SK-N-SH (cell line): ENCODE measurements at regions not wholly inside any gene's neighbourhood (a gene's known extent, or its start where the extent isn't known, plus 50 kb on each side); places are given as distances from the start of the nearest gene placed in this dataset.

ENCODE experiments used
- CTCF ChIA-PET: fragments of 300-600, 350-600 bp; formaldehyde crosslinking; extraction: SDS; loops from one replicate; lab custom pipeline; 2021; lab: Yijun Ruan, JAX
- POLR2A ChIA-PET: fragments of 350-600 bp; sonication (Branson Sonifier 250); formaldehyde crosslinking; extraction: SDS; loops from one replicate; lab custom pipeline; 2020; ENCODE audit warnings: antibody characterized with exemption, inconsistent platforms; lab: Yijun Ruan, JAX
- DNase-seq: peaks from one replicate; pipeline ENCODE4 v3.0.0; 2012
- H2AFZ ChIP-seq: fragments of 200-600 bp; sonication (generic); 2 replicates; pipeline ENCODE4 v1.8.1; 2016; ENCODE audit warnings: antibody characterized with exemption, mild to moderate bottlenecking, low read depth
- H3F3A ChIP-seq: fragments of 200-600 bp; sonication (generic); replicated peaks from 2 replicates; pipeline ENCODE3; 2016; ENCODE audit warnings: antibody characterized with exemption, mild to moderate bottlenecking; ENCODE audit not compliant: insufficient read depth
- H3K27ac ChIP-seq, 2 experiments: fragments of 200-500 bp in 1 of 2; fragments of 200-600 bp in 1 of 2; sonication (Bioruptor generic) in 1 of 2; sonication (generic), shearing (Covaris generic) in 1 of 2; 2 replicates each; pipeline versions ENCODE4 v1.5.1 to v1.6.1; 2014 to 2016; ENCODE audit warnings: low read depth in 2 of 2, inconsistent platforms in 1 of 2, low read length in 1 of 2, mild to moderate bottlenecking in 1 of 2, mixed read lengths in 1 of 2
- H3K27me3 ChIP-seq: fragments of 200-600 bp; sonication (generic), shearing (Covaris generic); 2 replicates; pipeline ENCODE4 v1.6.1; 2016; ENCODE audit warnings: mixed run types; ENCODE audit not compliant: insufficient read depth
- H3K36me3 ChIP-seq, 2 experiments: fragments of 200-500 bp in 1 of 2; fragments of 200-600 bp in 1 of 2; sonication (Bioruptor generic) in 1 of 2; sonication (generic) in 1 of 2; replicated peaks in 1 of 2; 2 replicates each; pipeline versions ENCODE3 to v1.5.1; 2014 to 2016; ENCODE audit warnings: low read length in 1 of 2, mild to moderate bottlenecking in 1 of 2; ENCODE audit not compliant: insufficient read depth in 2 of 2, control insufficient read depth in 1 of 2
- H3K4me1 ChIP-seq, 2 experiments: fragments of 200-500 bp in 1 of 2; fragments of 200-600 bp in 1 of 2; sonication (Bioruptor generic) in 1 of 2; sonication (generic), shearing (Covaris generic) in 1 of 2; 2 replicates each; pipeline versions ENCODE4 v1.5.1 to v1.6.1; 2014 to 2016; ENCODE audit warnings: low read depth in 1 of 2, low read length in 1 of 2, mixed run types in 1 of 2; ENCODE audit not compliant: insufficient read depth in 2 of 2, control insufficient read depth in 1 of 2
- H3K4me2 ChIP-seq: fragments of 200-600 bp; sonication (generic), shearing (Covaris generic); 2 replicates; pipeline ENCODE4 v1.6.1; 2017; ENCODE audit warnings: mixed run types
- H3K4me3 ChIP-seq, 2 experiments: fragments of 200-500 bp in 1 of 2; fragments of 200-600 bp in 1 of 2; sonication (Bioruptor generic) in 1 of 2; sonication (generic), shearing (Covaris generic) in 1 of 2; 2 replicates each; pipeline versions ENCODE4 v1.5.1 to v1.8.1; 2014 to 2016; ENCODE audit warnings: low read depth in 2 of 2, inconsistent platforms in 1 of 2, low read length in 1 of 2, mild to moderate bottlenecking in 1 of 2, mixed read lengths in 1 of 2, moderate library complexity in 1 of 2
- H3K79me2 ChIP-seq: fragments of 200-600 bp; sonication (generic); 2 replicates; pipeline ENCODE4 v1.8.1; 2017; ENCODE audit warnings: mild to moderate bottlenecking; ENCODE audit not compliant: insufficient read depth
- H3K9ac ChIP-seq: fragments of 200-600 bp; sonication (generic); 2 replicates; pipeline ENCODE4 v1.6.1; 2017; ENCODE audit warnings: mixed run types
- H3K9me2 ChIP-seq: fragments of 200-600 bp; sonication (generic); 2 replicates; pipeline ENCODE4 v1.6.1; 2017; ENCODE audit warnings: mixed run types
- H3K9me3 ChIP-seq: fragments of 200-600 bp; sonication (generic); 2 replicates; pipeline ENCODE4 v1.6.1; 2017; ENCODE audit warnings: mixed run types, mild to moderate bottlenecking, moderate library complexity
- H4K20me1 ChIP-seq: fragments of 200-600 bp; sonication (generic); 2 replicates; pipeline ENCODE4 v1.6.1; 2017; ENCODE audit warnings: mild to moderate bottlenecking, mixed run types; ENCODE audit not compliant: insufficient read depth
- CHD2 ChIP-seq: fragments of 150-350 bp; IDR thresholded peaks from 2 replicates; pipeline ENCODE4 v1.6.1; 2018; ENCODE audit warnings: low read length; ENCODE audit not compliant: partially characterized antibody
- ELF1 ChIP-seq: IDR thresholded peaks from 2 replicates; pipeline ENCODE4 v1.4.0; 2012
- EP300 ChIP-seq, 2 experiments: IDR thresholded peaks; 2 replicates each; pipeline versions ENCODE4 v1.4.0 to v1.6.1; 2012; ENCODE audit warnings: borderline replicate concordance in 1 of 2, low read depth in 1 of 2, low read length in 1 of 2
- EZH2phosphoT487 ChIP-seq: fragments of 200-600 bp; sonication (generic); IDR thresholded peaks from 2 replicates; pipeline ENCODE4 v1.6.1; 2017; ENCODE audit warnings: low read depth, mixed run types, mild to moderate bottlenecking, antibody characterized with exemption, moderate library complexity, borderline replicate concordance
- FOXM1 ChIP-seq: IDR thresholded peaks from 2 replicates; pipeline ENCODE4 v1.4.0; 2012; ENCODE audit warnings: low read depth, mild to moderate bottlenecking
- GABPA ChIP-seq: IDR thresholded peaks from 2 replicates; pipeline ENCODE4 v1.4.0; 2012; ENCODE audit warnings: low read depth, mild to moderate bottlenecking
- GATA2 ChIP-seq: sonication (generic); formaldehyde crosslinking; IDR thresholded peaks from 2 replicates; pipeline ENCODE4 v1.5.0; 2020; ENCODE audit warnings: mild to moderate bottlenecking, missing genetic modification reagents
- NFIC ChIP-seq: IDR thresholded peaks from 2 replicates; pipeline ENCODE4 v1.4.0; 2012; ENCODE audit warnings: borderline replicate concordance
- POLR2AphosphoS5 ChIP-seq: IDR thresholded peaks from 2 replicates; pipeline ENCODE4 v1.6.1; 2012; ENCODE audit warnings: low read depth, low read length
- RCOR1 ChIP-seq: fragments of 150-350 bp; IDR thresholded peaks from 2 replicates; pipeline ENCODE4 v1.6.1; 2017; ENCODE audit warnings: antibody characterized with exemption, low read length
- RFX5 ChIP-seq: IDR thresholded peaks from 2 replicates; pipeline ENCODE4 v1.6.1; 2012; ENCODE audit warnings: mild to moderate bottlenecking, improper control_type of control experiment, low read length
- TCF12 ChIP-seq: IDR thresholded peaks from 2 replicates; pipeline ENCODE4 v1.4.0; 2012
- WGBS: methylation state at CpG from one replicate; pipeline ENCODE4 v1.1.6; 2017; ENCODE audit warnings: low lambda C conversion rate; 5-methylcytosine and 5-hydroxymethylcytosine counted together
- TF ChIP-seq, protein P1 (sequence below): IDR thresholded peaks from 2 replicates; pipeline ENCODE4; 2012
- TF ChIP-seq, protein P2 (sequence below): IDR thresholded peaks from 2 replicates; pipeline ENCODE4 v1.4.0; 2012; ENCODE audit warnings: low read depth, borderline replicate concordance
- TF ChIP-seq, protein P3 (sequence below): IDR thresholded peaks from 2 replicates; pipeline ENCODE4 v1.6.1; 2012; ENCODE audit warnings: mild to moderate bottlenecking, low read depth, low read length, moderate library complexity

DNA sequence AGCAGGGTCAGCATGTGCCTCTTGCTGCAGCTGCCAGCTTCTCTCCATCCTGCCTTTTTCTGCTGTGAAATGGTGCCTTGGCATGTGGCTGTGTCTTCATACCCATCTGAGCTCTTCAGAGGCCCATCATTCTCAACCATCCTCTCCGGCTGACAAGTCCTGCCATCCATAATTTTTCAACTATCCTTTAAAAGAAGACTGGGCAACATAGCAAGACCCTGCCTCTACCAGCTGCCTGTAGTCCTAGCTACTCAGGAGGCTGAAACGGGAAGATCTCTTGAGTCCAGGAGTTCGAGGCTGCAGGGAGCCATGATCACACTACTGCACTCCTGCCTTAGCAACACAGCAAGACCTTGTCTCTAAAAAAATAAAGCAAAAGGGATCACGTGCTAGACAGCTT, 64.2 kb upstream of the TTC29 start:
- Histone ChIP-seq H3K27ac (no peak overlapping the region), H3K4me2 (no peak overlapping the region), H3K79me2 (no peaks in the 10 kb centered on the region), H3F3A (no peaks in the 10 kb centered on the region), H4K20me1 (no peaks in the 10 kb centered on the region), H3K27me3 (no peaks in the 10 kb centered on the region; the same call in 1 of the 2 replicates), H3K9ac (no peak overlapping the region), H3K9me2 (no peaks in the 10 kb centered on the region), H3K36me3 (no peaks in the 10 kb centered on the region)
- ChIA-PET POLR2A (no interaction called here), CTCF (interaction anchor here (1.0 to 3.6 kb wide), 2 partner anchors 9 to 87 kb away, joined by 3 to 18 read pairs; no protein-coding TSS in a partner anchor)
- DNase-seq: no peak
- 34% methylated on average over 4 of the region's 4 CpGs for WGBS
- no peak for TF ChIP-seq NFIC
- TF ChIP-seq GABPA: no peak
- no peak for TF ChIP-seq TCF12
- no peak for TF ChIP-seq POLR2AphosphoS5
- no peak for TF ChIP-seq RCOR1
- no peak for TF ChIP-seq EZH2phosphoT487
- no peak for TF ChIP-seq RFX5
- no peak for TF ChIP-seq GATA2 (CRISPR knock-in tag)
- TF ChIP-seq, all 33 proteins: peak for 0
- Histone ChIP-seq H3K9me3 (no peaks in the 10 kb centered on the region), H3K4me1 (no peaks in the 10 kb centered on the region; a peak in 1 of 4 replicates), H2AFZ (no peak overlapping the region), H3K4me3 (no peak overlapping the region)

DNA sequence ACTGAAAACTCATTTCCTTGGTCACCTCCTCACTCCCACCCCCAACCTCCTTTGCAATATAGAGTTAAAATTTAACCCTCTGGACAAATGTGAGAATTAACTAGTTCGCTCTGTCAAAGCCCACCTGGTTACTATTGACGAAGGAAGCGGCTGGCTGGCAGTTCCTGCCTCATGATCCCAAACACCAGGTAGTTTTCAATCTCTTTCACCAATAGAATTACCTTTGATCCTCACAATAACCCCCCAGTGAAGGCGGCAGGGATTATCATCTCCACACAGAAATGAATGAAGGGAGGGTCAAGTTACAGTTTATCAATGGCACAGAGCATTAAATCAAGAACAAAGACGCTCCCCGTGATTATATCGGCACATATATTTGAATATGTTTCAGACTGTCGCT, 65.7 kb upstream of the TTC29 start:
- CTCF ChIA-PET: interaction anchor here (2.5 to 3.6 kb wide), 2 partner anchors 8 to 86 kb away, joined by 14 to 18 read pairs; no protein-coding TSS in a partner anchor
- no peaks in the 10 kb centered on the region; the same call in 1 of the 2 replicates for H3K27me3 ChIP-seq
- no peak for DNase-seq
- no peaks in the 10 kb centered on the region for H4K20me1 ChIP-seq
- 75% methylated on average over 8 of the region's 8 CpGs for whole genome bisulfite sequencing
- H2AFZ ChIP-seq: no peak overlapping the region
- no peaks in the 10 kb centered on the region for H3K9me2 ChIP-seq
- H3K4me1 ChIP-seq: no peaks in the 10 kb centered on the region; a peak in 2 of 4 replicates
- no peaks in the 10 kb centered on the region for H3K79me2 ChIP-seq
- POLR2A ChIA-PET: no interaction called here
- H3F3A ChIP-seq: no peaks in the 10 kb centered on the region
- H3K27ac ChIP-seq: no peak overlapping the region
- no peaks in the 10 kb centered on the region for H3K36me3 ChIP-seq
- no peaks in the 10 kb centered on the region for H3K9me3 ChIP-seq
- no peak for TF ChIP-seq CHD2
- TF ChIP-seq FOXM1: no peak
- TF ChIP-seq, protein P1, sequence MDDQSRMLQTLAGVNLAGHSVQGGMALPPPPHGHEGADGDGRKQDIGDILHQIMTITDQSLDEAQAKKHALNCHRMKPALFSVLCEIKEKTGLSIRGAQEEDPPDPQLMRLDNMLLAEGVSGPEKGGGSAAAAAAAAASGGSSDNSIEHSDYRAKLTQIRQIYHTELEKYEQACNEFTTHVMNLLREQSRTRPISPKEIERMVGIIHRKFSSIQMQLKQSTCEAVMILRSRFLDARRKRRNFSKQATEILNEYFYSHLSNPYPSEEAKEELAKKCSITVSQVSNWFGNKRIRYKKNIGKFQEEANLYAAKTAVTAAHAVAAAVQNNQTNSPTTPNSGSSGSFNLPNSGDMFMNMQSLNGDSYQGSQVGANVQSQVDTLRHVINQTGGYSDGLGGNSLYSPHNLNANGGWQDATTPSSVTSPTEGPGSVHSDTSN: no peak
- TF ChIP-seq RCOR1: no peak
- no peak for TF ChIP-seq RFX5
- TF ChIP-seq, protein P2, sequence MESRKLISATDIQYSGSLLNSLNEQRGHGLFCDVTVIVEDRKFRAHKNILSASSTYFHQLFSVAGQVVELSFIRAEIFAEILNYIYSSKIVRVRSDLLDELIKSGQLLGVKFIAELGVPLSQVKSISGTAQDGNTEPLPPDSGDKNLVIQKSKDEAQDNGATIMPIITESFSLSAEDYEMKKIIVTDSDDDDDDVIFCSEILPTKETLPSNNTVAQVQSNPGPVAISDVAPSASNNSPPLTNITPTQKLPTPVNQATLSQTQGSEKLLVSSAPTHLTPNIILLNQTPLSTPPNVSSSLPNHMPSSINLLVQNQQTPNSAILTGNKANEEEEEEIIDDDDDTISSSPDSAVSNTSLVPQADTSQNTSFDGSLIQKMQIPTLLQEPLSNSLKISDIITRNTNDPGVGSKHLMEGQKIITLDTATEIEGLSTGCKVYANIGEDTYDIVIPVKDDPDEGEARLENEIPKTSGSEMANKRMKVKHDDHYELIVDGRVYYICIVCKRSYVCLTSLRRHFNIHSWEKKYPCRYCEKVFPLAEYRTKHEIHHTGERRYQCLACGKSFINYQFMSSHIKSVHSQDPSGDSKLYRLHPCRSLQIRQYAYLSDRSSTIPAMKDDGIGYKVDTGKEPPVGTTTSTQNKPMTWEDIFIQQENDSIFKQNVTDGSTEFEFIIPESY: no peak
- no peak for TF ChIP-seq ELF1
- TF ChIP-seq EP300 (IDR thresholded peaks at IDR 0.05; ENCODE audit: borderline replicate concordance in 1 of 2, low read depth in 1 of 2, low read length in 1 of 2): no peak
- TF ChIP-seq TCF12: no peak
- no peak for TF ChIP-seq POLR2AphosphoS5
- TF ChIP-seq, protein P3, sequence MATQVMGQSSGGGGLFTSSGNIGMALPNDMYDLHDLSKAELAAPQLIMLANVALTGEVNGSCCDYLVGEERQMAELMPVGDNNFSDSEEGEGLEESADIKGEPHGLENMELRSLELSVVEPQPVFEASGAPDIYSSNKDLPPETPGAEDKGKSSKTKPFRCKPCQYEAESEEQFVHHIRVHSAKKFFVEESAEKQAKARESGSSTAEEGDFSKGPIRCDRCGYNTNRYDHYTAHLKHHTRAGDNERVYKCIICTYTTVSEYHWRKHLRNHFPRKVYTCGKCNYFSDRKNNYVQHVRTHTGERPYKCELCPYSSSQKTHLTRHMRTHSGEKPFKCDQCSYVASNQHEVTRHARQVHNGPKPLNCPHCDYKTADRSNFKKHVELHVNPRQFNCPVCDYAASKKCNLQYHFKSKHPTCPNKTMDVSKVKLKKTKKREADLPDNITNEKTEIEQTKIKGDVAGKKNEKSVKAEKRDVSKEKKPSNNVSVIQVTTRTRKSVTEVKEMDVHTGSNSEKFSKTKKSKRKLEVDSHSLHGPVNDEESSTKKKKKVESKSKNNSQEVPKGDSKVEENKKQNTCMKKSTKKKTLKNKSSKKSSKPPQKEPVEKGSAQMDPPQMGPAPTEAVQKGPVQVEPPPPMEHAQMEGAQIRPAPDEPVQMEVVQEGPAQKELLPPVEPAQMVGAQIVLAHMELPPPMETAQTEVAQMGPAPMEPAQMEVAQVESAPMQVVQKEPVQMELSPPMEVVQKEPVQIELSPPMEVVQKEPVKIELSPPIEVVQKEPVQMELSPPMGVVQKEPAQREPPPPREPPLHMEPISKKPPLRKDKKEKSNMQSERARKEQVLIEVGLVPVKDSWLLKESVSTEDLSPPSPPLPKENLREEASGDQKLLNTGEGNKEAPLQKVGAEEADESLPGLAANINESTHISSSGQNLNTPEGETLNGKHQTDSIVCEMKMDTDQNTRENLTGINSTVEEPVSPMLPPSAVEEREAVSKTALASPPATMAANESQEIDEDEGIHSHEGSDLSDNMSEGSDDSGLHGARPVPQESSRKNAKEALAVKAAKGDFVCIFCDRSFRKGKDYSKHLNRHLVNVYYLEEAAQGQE: no peak
- no peak for TF ChIP-seq GATA2 (CRISPR knock-in tag)
- no peak overlapping the region for H3K9ac ChIP-seq
- no peak overlapping the region for H3K4me2 ChIP-seq
- no peak overlapping the region for H3K4me3 ChIP-seq
